ENCODE measurements at regions not wholly inside any gene's neighbourhood (a gene's known extent, or its start where the extent isn't known, plus 50 kb on each side); places are given as distances from the start of the nearest gene placed in this dataset.

DNA sequence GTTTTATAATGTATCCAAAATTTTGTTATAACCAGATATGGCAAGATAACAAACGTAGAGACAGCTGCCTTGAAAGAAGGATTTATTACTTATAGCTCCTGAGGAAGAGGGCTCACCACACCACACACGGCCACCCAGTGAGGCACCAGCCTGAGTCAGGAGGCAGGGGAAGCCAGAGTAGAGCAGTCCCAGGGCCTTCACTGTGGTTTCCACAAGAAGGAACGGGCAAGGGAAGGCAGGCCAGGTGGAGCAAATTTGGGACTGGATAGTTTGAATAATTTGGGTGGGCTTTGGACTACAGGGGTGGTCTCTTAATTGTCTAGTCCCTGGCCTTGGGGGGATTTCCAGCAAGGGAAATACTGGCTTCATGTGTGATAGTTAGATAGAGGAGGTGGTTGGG is 72.5 kb downstream of the RRAGC start:
- H3K27me3 ChIP-seq (ENCODE audit: control insufficient read depth in 1 of 2, insufficient read depth in 1 of 2, low read length in 2 of 2): peaks cover 38 to 75% of the 10 kb centered on the region in 2 experiments
- no peaks in the 10 kb centered on the region for H3K79me1 ChIP-seq (replicated peaks; ENCODE audit: low read length, poor library complexity, severe bottlenecking)
- H2BK15ac ChIP-seq (ENCODE audit: low read depth, poor library complexity, severe bottlenecking): no peak overlapping the region
- no peak for DNase-seq
- no peak overlapping the region for H3K4me2 ChIP-seq (ENCODE audit: low read length, poor library complexity, severe bottlenecking)
- H3K14ac ChIP-seq (ENCODE audit: low read length in 2 of 2): no peak overlapping the region
- no peak overlapping the region for H2BK120ac ChIP-seq (ENCODE audit: low read depth, low read length)
- no peaks in the 10 kb centered on the region for H3K4me1 ChIP-seq (ENCODE audit: control insufficient read depth, insufficient read depth, low read depth, low read length)
- peaks cover 10% of the 10 kb centered on the region for H3K9me3 ChIP-seq (ENCODE audit: control insufficient read depth, low read length)
- no peak overlapping the region for H3K23ac ChIP-seq (ENCODE audit: low read length in 2 of 2)
- no peak overlapping the region for H3K27ac ChIP-seq (ENCODE audit: low read length, poor library complexity, severe bottlenecking)
- no peak overlapping the region for H3K4ac ChIP-seq (ENCODE audit: low read depth in 1 of 2, low read length in 2 of 2)
- no peak overlapping the region for H4K8ac ChIP-seq (ENCODE audit: low read length)
- WGBS: 83% methylated on average over 3 of the region's 3 CpGs
- no peak overlapping the region for H4K91ac ChIP-seq (ENCODE audit: low read length)
- no peak overlapping the region for H3K18ac ChIP-seq (ENCODE audit: low read depth in 1 of 2, low read length in 2 of 2)
- H2BK12ac ChIP-seq (ENCODE audit: low read length in 2 of 2): no peak overlapping the region
- H3K9ac ChIP-seq (ENCODE audit: low read length): no peak overlapping the region
- no peak overlapping the region for H2BK5ac ChIP-seq (ENCODE audit: low read depth, low read length, poor library complexity, severe bottlenecking)
- no peak overlapping the region for H2AK5ac ChIP-seq (ENCODE audit: low read length, severe bottlenecking)
- H2AFZ ChIP-seq (ENCODE audit: low read depth, low read length): no peak overlapping the region
- no peak overlapping the region for H3K4me3 ChIP-seq (ENCODE audit: insufficient read depth in 1 of 2, low read depth in 1 of 2, low read length in 2 of 2)
- no peaks in the 10 kb centered on the region for H3K36me3 ChIP-seq (ENCODE audit: control insufficient read depth in 1 of 2, insufficient read depth in 2 of 2, low read depth in 1 of 2, low read length in 2 of 2)

DNA sequence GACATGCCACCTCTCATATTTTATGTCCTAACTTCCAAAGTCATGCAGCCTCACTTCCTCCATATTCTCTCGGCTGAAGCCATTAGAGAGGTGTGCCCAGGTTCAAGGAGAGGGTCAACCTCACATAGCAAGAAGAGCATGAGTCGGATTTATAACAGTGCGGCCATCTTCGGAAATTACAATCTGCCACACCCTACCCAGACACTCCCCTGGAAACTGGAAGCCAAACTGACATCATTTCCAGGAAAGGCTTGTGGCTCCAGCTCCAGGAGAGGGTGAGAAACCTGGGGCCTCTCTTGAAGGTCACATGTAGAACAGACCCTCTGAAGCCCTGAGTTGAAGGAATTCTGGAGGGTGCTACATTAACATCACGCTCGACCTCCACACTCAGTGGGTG is 73.5 kb downstream of the RRAGC start:
- no peak overlapping the region for H2AK5ac ChIP-seq (ENCODE audit: low read length, severe bottlenecking)
- H3K79me1 ChIP-seq (replicated peaks; ENCODE audit: low read length, poor library complexity, severe bottlenecking): no peaks in the 10 kb centered on the region
- H3K4me1 ChIP-seq (ENCODE audit: control insufficient read depth, insufficient read depth, low read depth, low read length): no peaks in the 10 kb centered on the region
- H3K9ac ChIP-seq (ENCODE audit: low read length): no peak overlapping the region
- no peaks in the 10 kb centered on the region for H3K36me3 ChIP-seq (ENCODE audit: control insufficient read depth in 1 of 2, insufficient read depth in 2 of 2, low read depth in 1 of 2, low read length in 2 of 2)
- H2BK12ac ChIP-seq (ENCODE audit: low read length in 2 of 2): no peak overlapping the region
- H3K14ac ChIP-seq (ENCODE audit: low read length in 2 of 2): no peak overlapping the region
- no peak overlapping the region for H3K4ac ChIP-seq (ENCODE audit: low read depth in 1 of 2, low read length in 2 of 2)
- no peak overlapping the region for H2BK120ac ChIP-seq (ENCODE audit: low read depth, low read length)
- no peak overlapping the region for H3K23ac ChIP-seq (ENCODE audit: low read length in 2 of 2)
- DNase-seq: no peak
- no peak overlapping the region for H3K27ac ChIP-seq (ENCODE audit: low read length, poor library complexity, severe bottlenecking)
- no peak overlapping the region for H3K4me3 ChIP-seq (ENCODE audit: insufficient read depth in 1 of 2, low read depth in 1 of 2, low read length in 2 of 2)
- H4K91ac ChIP-seq (ENCODE audit: low read length): no peak overlapping the region
- peaks cover 42 to 84% of the 10 kb centered on the region in 2 experiments for H3K27me3 ChIP-seq (ENCODE audit: control insufficient read depth in 1 of 2, insufficient read depth in 1 of 2, low read length in 2 of 2)
- no peak overlapping the region for H2BK15ac ChIP-seq (ENCODE audit: low read depth, poor library complexity, severe bottlenecking)
- WGBS: 87% methylated on average over 6 of the region's 6 CpGs
- H4K8ac ChIP-seq (ENCODE audit: low read length): no peak overlapping the region
- no peak overlapping the region for H3K4me2 ChIP-seq (ENCODE audit: low read length, poor library complexity, severe bottlenecking)
- H3K18ac ChIP-seq (ENCODE audit: low read depth in 1 of 2, low read length in 2 of 2): no peak overlapping the region
- peaks cover 5% of the 10 kb centered on the region for H3K9me3 ChIP-seq (ENCODE audit: control insufficient read depth, low read length)
- H2BK5ac ChIP-seq (ENCODE audit: low read depth, low read length, poor library complexity, severe bottlenecking): no peak overlapping the region
- no peak overlapping the region for H2AFZ ChIP-seq (ENCODE audit: low read depth, low read length)

DNA sequence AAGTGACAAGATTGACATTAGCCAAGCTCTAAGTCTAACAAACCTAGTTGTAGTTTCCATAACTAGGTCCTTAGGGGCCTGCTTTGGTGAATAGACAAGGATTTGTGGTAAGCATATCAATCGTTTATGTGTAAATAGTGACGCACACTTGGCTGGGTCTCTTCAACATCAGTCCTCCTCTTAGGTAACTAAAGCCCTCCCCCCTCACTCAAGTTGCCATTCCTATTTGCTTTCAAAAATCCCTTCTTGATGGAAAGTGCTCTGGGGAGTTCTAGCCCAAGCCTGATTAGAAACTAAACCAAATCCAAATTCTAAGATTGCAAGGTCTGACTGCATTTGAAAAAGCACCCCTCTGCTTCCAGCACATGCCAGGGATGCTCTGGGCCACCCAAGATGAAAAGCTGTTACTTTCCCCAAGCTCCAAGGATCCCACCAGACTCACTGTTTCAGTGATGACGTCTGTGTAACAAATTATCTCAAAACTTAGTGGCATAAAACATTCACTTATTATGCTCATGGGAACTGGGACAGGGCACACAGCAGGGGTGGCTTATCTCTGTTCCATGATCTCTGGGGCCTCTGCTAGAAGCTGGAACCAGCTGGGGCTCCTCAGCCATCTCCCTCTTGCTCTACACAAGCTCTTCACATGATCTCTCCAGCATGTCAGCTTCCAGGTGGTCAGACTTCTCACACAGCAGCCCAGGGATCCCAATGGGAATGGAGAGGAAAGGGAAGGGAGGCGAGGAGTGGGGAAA is 74.1 kb downstream of the RRAGC start:
- Histone ChIP-seq H3K9ac (ENCODE audit: low read length) (no peak overlapping the region), H2BK120ac (ENCODE audit: low read depth, low read length) (no peak overlapping the region), H3K4ac (ENCODE audit: low read depth in 1 of 2, low read length in 2 of 2) (no peak overlapping the region), H3K9me3 (ENCODE audit: control insufficient read depth, low read length) (peaks cover 3% of the 10 kb centered on the region), H4K8ac (ENCODE audit: low read length) (no peak overlapping the region), H3K4me2 (ENCODE audit: low read length, poor library complexity, severe bottlenecking) (no peak overlapping the region), H3K4me1 (ENCODE audit: control insufficient read depth, insufficient read depth, low read depth, low read length) (no peaks in the 10 kb centered on the region), H2BK5ac (ENCODE audit: low read depth, low read length, poor library complexity, severe bottlenecking) (no peak overlapping the region), H3K23ac (ENCODE audit: low read length in 2 of 2) (no peak overlapping the region), H2BK15ac (ENCODE audit: low read depth, poor library complexity, severe bottlenecking) (no peak overlapping the region), H3K79me1 (replicated peaks; ENCODE audit: low read length, poor library complexity, severe bottlenecking) (no peaks in the 10 kb centered on the region), H2BK12ac (ENCODE audit: low read length in 2 of 2) (no peak overlapping the region), H4K91ac (ENCODE audit: low read length) (no peak overlapping the region), H2AFZ (ENCODE audit: low read depth, low read length) (no peak overlapping the region), H2AK5ac (ENCODE audit: low read length, severe bottlenecking) (no peak overlapping the region), H3K36me3 (ENCODE audit: control insufficient read depth in 1 of 2, insufficient read depth in 2 of 2, low read depth in 1 of 2, low read length in 2 of 2) (no peaks in the 10 kb centered on the region), H3K18ac (ENCODE audit: low read depth in 1 of 2, low read length in 2 of 2) (no peak overlapping the region), H3K27ac (ENCODE audit: low read length, poor library complexity, severe bottlenecking) (no peak overlapping the region), H3K27me3 (ENCODE audit: control insufficient read depth in 1 of 2, insufficient read depth in 1 of 2, low read length in 2 of 2) (peaks cover 39 to 84% of the 10 kb centered on the region in 2 experiments), H3K4me3 (ENCODE audit: insufficient read depth in 1 of 2, low read depth in 1 of 2, low read length in 2 of 2) (no peak overlapping the region), H3K14ac (ENCODE audit: low read length in 2 of 2) (no peak overlapping the region)
- 50% methylated on average over 4 of the region's 4 CpGs for WGBS
- DNase-seq: peak; percentile 51

DNA sequence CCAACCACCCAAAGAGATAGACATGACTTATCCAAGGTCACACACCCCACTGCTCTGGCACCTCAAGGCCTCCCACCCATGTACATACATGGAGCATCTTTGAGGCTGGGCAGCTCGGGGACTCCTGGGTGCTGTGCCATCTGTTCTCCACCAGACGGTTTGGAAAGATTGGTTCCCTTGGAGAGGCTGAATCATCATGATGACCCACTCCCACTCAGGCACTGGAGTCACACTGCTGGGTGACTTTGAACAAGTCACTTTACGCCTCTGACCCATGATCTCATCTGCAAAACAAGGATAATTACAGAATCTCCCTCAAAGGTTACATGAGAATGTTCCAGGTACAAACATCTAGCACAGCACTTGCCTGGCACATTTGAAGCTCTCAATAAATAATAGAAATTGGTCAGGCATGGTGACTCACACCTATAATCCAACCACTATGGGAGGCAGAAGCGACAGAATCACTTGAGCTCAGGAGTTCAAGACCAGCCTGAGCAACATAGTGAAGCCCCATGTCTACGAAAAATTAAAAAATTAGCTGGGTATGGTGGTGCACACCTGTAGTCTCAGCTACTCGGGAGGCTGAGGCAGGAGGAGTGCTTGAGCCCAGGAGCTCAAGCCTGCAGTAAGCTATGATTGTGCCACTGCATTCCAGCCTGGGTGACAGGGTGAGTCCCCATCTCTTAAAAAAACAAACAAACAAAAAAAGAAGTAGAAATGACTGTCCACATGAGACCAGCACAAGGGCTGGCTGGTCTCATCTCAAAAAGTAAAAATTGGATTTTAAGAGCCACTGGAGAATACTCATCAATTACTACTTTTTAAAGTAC is 74.9 kb downstream of the RRAGC start:
- Histone ChIP-seq H4K91ac (ENCODE audit: low read length) (no peak overlapping the region), H3K9ac (ENCODE audit: low read length) (no peak overlapping the region), H4K8ac (ENCODE audit: low read length) (peak overlapping the region; percentile 15), H3K27me3 (ENCODE audit: control insufficient read depth in 1 of 2, insufficient read depth in 1 of 2, low read length in 2 of 2) (peaks cover 31 to 84% of the 10 kb centered on the region in 2 experiments), H3K23ac (ENCODE audit: low read length in 2 of 2) (no peak overlapping the region), H3K27ac (ENCODE audit: low read length, poor library complexity, severe bottlenecking) (no peak overlapping the region), H3K14ac (ENCODE audit: low read length in 2 of 2) (no peak overlapping the region), H3K4me3 (ENCODE audit: insufficient read depth in 1 of 2, low read depth in 1 of 2, low read length in 2 of 2) (no peak overlapping the region), H3K36me3 (ENCODE audit: control insufficient read depth in 1 of 2, insufficient read depth in 2 of 2, low read depth in 1 of 2, low read length in 2 of 2) (no peaks in the 10 kb centered on the region), H3K18ac (ENCODE audit: low read depth in 1 of 2, low read length in 2 of 2) (no peak overlapping the region), H2AFZ (ENCODE audit: low read depth, low read length) (no peak overlapping the region), H3K79me1 (replicated peaks; ENCODE audit: low read length, poor library complexity, severe bottlenecking) (no peaks in the 10 kb centered on the region), H3K4me1 (ENCODE audit: control insufficient read depth, insufficient read depth, low read depth, low read length) (no peaks in the 10 kb centered on the region), H3K4me2 (ENCODE audit: low read length, poor library complexity, severe bottlenecking) (no peak overlapping the region), H3K4ac (ENCODE audit: low read depth in 1 of 2, low read length in 2 of 2) (no peak overlapping the region), H2AK5ac (ENCODE audit: low read length, severe bottlenecking) (no peak overlapping the region), H3K9me3 (ENCODE audit: control insufficient read depth, low read length) (peaks cover under 1% of the 10 kb centered on the region), H2BK120ac (ENCODE audit: low read depth, low read length) (no peak overlapping the region), H2BK5ac (ENCODE audit: low read depth, low read length, poor library complexity, severe bottlenecking) (no peak overlapping the region), H2BK12ac (ENCODE audit: low read length in 2 of 2) (no peak overlapping the region), H2BK15ac (ENCODE audit: low read depth, poor library complexity, severe bottlenecking) (no peak overlapping the region)
- DNase-seq: no peak
- WGBS: 80% methylated on average over 6 of the region's 6 CpGs

All from mesenchymal stem cell (in vitro differentiated cells and primary cell).